HCT116 (cell line): ENCODE measurements at regions not wholly inside any gene's neighbourhood (a gene's known extent, or its start where the extent isn't known, plus 50 kb on each side); places are given as distances from the start of the nearest gene placed in this dataset.

Experiments
- ATAC-seq: fragments of 200-7000 bp; cut with Tn5 transposase; 2 replicates; pipeline ENCODE4 v1.9.1; 2020; ENCODE audit warnings: mild to moderate bottlenecking, moderate library complexity
- BruUV-seq: library from RNA; stranded (reverse); fragments of 400-500 nt; replicated peaks from 2 replicates; lab custom pipeline; 2021; lab: Mats Ljungman, UMichigan
- CTCF ChIA-PET: fragments of 300-600 bp; sonication (Branson Sonifier 250); formaldehyde crosslinking; loops from one replicate; lab custom pipeline; 2021; ENCODE audit warnings: antibody characterized with exemption; lab: Charles Lee
- POLR2A ChIA-PET: fragments of 300-600, 350-600 bp; sonication (Branson Sonifier 250); formaldehyde crosslinking; loops from one replicate; lab custom pipeline; 2021; ENCODE audit warnings: antibody characterized with exemption; lab: Charles Lee
- RAD21 ChIA-PET, 2 experiments: fragments of 300-600 bp; sonication (Branson Sonifier 250); formaldehyde crosslinking; loops; one replicate each; lab custom pipeline; 2023; ENCODE audit warnings: low total read pairs in 2 of 2; ENCODE audit not compliant: uncharacterized antibody in 2 of 2, unreplicated experiment in 2 of 2, low non-redundant PET in 1 of 2; lab: Charles Lee
- DNase-seq: peaks from one replicate; pipeline ENCODE4 v3.0.0-alpha.2; 2010; ENCODE audit warnings: low read depth, low spot score
- H2AFZ ChIP-seq: fragments of 200-600 bp; shearing (Covaris generic), sonication (generic); 2 replicates; pipeline ENCODE4 v1.6.1; 2017; ENCODE audit warnings: low read depth, mixed run types, mixed read lengths, antibody characterized with exemption, low read length; ENCODE audit not compliant: poor library complexity, severe bottlenecking
- H3K27ac ChIP-seq: 2 replicates; pipeline ENCODE4 v1.5.1; 2012; ENCODE audit warnings: low read depth, low read length
- H3K27me3 ChIP-seq: fragments of 200-600 bp; sonication (generic); 2 replicates; pipeline ENCODE4 v1.6.1; 2016; ENCODE audit warnings: mixed run types, low read length, mixed read lengths; ENCODE audit not compliant: insufficient read depth
- H3K36me3 ChIP-seq, 2 experiments: fragments of 200-500 bp in 1 of 2; fragments of 200-600 bp in 1 of 2; sonication (Bioruptor generic) in 1 of 2; sonication (generic) in 1 of 2; 2 replicates each; pipeline versions ENCODE4 v1.5.1 to v1.6.1; 2014 to 2016; ENCODE audit warnings: low read length in 2 of 2, inconsistent platforms in 1 of 2, mixed read lengths in 1 of 2, mixed run types in 1 of 2; ENCODE audit not compliant: insufficient read depth in 2 of 2, control insufficient read depth in 1 of 2
- H3K4me1 ChIP-seq, 2 experiments: fragments of 200-600 bp in 1 of 2; sonication (generic) in 1 of 2; 2 replicates each; pipeline versions ENCODE4 v1.5.1 to v1.6.1; 2012 to 2017; ENCODE audit warnings: low read length in 2 of 2, inconsistent platforms in 1 of 2, mild to moderate bottlenecking in 1 of 2, mixed read lengths in 1 of 2, mixed run types in 1 of 2, moderate library complexity in 1 of 2; ENCODE audit not compliant: insufficient read depth in 2 of 2, control insufficient read depth in 1 of 2
- H3K4me2 ChIP-seq: fragments of 200-600 bp; sonication (generic); 2 replicates; pipeline ENCODE4 v1.6.1; 2017; ENCODE audit warnings: mixed run types, low read length, mixed read lengths
- H3K4me3 ChIP-seq, 2 experiments: fragments of 200-600 bp in 1 of 2; sonication (generic) in 1 of 2; replicated peaks in 1 of 2; 2 replicates each; pipeline ENCODE4 v1.5.1; 2011 to 2016; ENCODE audit warnings: low read length in 2 of 2, control low read depth in 1 of 2, low read depth in 1 of 2, mild to moderate bottlenecking in 1 of 2, mixed read lengths in 1 of 2, mixed run types in 1 of 2
- H3K79me2 ChIP-seq: fragments of 200-600 bp; sonication (generic); 2 replicates; pipeline ENCODE4 v1.6.1; 2017; ENCODE audit warnings: mild to moderate bottlenecking, mixed run types, low read length, moderate library complexity, mixed read lengths; ENCODE audit not compliant: insufficient read depth
- H3K9ac ChIP-seq: fragments of 200-600 bp; sonication (generic); 2 replicates; pipeline ENCODE4 v1.6.1; 2016; ENCODE audit warnings: low read length, mixed read lengths
- H3K9me2 ChIP-seq: fragments of 200-600 bp; sonication (generic), shearing (Covaris generic); 2 replicates; pipeline ENCODE4 v1.6.1; 2017; ENCODE audit warnings: mixed run types, mild to moderate bottlenecking, moderate library complexity; ENCODE audit not compliant: insufficient read depth
- H3K9me3 ChIP-seq, 2 experiments: fragments of 200-500 bp in 1 of 2; fragments of 200-600 bp in 1 of 2; sonication (Bioruptor generic) in 1 of 2; sonication (generic) in 1 of 2; 2 replicates each; pipeline ENCODE4 v1.6.1; 2014 to 2017; ENCODE audit warnings: low read length in 2 of 2, mixed read lengths in 2 of 2, inconsistent platforms in 1 of 2, low read depth in 1 of 2, mild to moderate bottlenecking in 1 of 2, mixed run types in 1 of 2, moderate library complexity in 1 of 2; ENCODE audit not compliant: control insufficient read depth in 1 of 2, insufficient read depth in 1 of 2
- H4K20me1 ChIP-seq: fragments of 200-600 bp; sonication (generic), shearing (Covaris generic); 2 replicates; pipeline ENCODE4 v1.6.1; 2017; ENCODE audit warnings: mixed run types, mild to moderate bottlenecking, moderate library complexity; ENCODE audit not compliant: insufficient read depth
- CBX3 ChIP-seq: IDR thresholded peaks from 2 replicates; pipeline ENCODE4 v1.6.1; 2012; ENCODE audit warnings: low read depth
- ELF1 ChIP-seq: IDR thresholded peaks from 2 replicates; pipeline ENCODE4 v1.6.1; 2012; ENCODE audit warnings: low read depth, borderline replicate concordance
- EZH2 ChIP-seq: fragments of 200-600 bp; sonication (generic); IDR thresholded peaks from 2 replicates; pipeline ENCODE4 v1.6.1; 2017; ENCODE audit warnings: antibody characterized with exemption, mixed run types
- EZH2phosphoT487 ChIP-seq: fragments of 200-600 bp; IDR thresholded peaks from 2 replicates; pipeline ENCODE4 v1.6.1; 2018; ENCODE audit warnings: antibody characterized with exemption, borderline replicate concordance
- FOSL1 ChIP-seq: IDR thresholded peaks from 2 replicates; pipeline ENCODE4 v1.6.1; 2012; ENCODE audit warnings: low read depth
- JUND ChIP-seq: IDR thresholded peaks from 2 replicates; pipeline ENCODE4 v1.6.1; 2012
- POLR2A ChIP-seq: IDR thresholded peaks from 2 replicates; pipeline ENCODE4 v1.7.0; 2011; ENCODE audit warnings: borderline replicate concordance; ENCODE audit not compliant: insufficient read depth, insufficient read length; ENCODE audit errors: extremely low read depth
- RAD21 ChIP-seq: IDR thresholded peaks from 2 replicates; pipeline ENCODE4 v1.6.1; 2012; ENCODE audit warnings: low read depth, mild to moderate bottlenecking
- SIN3A ChIP-seq: IDR thresholded peaks from 2 replicates; pipeline ENCODE4 v1.6.1; 2012; ENCODE audit warnings: low read depth
- SP1 ChIP-seq: IDR thresholded peaks from 2 replicates; pipeline ENCODE4 v1.6.1; 2012; ENCODE audit warnings: low read depth
- TCF7L2 ChIP-seq: IDR thresholded peaks from 2 replicates; pipeline ENCODE4 v1.7.0; 2011; ENCODE audit warnings: borderline replicate concordance, inconsistent platforms; ENCODE audit not compliant: insufficient read depth, insufficient read length; ENCODE audit errors: extremely low read depth
- ZFX ChIP-seq: fragments of 450-650 bp; IDR thresholded peaks from 2 replicates; pipeline ENCODE4 v1.6.1; 2017
- ZNF274 ChIP-seq: fragments of 200-500 bp; sonication (Bioruptor generic); IDR thresholded peaks from 2 replicates; pipeline ENCODE4 v1.6.1; 2014; ENCODE audit warnings: mild to moderate bottlenecking, low read depth, low read length, inconsistent platforms
- intact Hi-C: fragments of 100-400 bp; cut with micrococcal nuclease; formaldehyde crosslinking; loops from 2 replicates; pipeline ENCODE4 v1.10.0; 2022
- TF ChIP-seq, protein P1 (sequence below): IDR thresholded peaks from 2 replicates; pipeline ENCODE4 v1.6.1; 2012
- TF ChIP-seq, protein P2 (sequence below): IDR thresholded peaks from 2 replicates; pipeline ENCODE4 v1.6.1; 2012; ENCODE audit warnings: low read depth

DNA sequence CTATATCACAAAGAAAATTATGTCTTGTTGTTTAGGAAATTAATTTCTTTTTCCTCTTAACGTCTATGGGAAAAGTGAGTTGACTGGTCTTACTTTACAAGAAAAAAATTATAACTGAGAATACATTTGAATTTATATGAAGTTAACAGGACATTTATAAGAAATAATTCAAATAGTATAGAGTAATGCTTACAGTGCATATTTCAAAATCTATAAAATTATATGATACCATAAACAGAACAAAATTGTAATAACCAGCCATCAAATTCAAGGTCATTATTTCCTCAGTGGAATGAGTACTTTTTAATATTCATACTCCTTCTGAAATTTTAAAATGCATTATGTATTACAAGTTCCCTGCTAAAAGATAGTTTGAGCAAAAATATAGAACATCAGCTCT lies 884.5 kb downstream of the TECRL start:
- RAD21 ChIA-PET = no interaction called here
- DNase-seq (no peak), ATAC-seq (no peak)
- Histone ChIP-seq H3K36me3 (no peaks in the 10 kb centered on the region), H3K79me2 (no peaks in the 10 kb centered on the region), H4K20me1 (no peaks in the 10 kb centered on the region), H3K4me3 (no peak overlapping the region), H3K27ac (no peak overlapping the region), H3K4me1 (no peaks in the 10 kb centered on the region), H2AFZ (no peak overlapping the region), H3K9ac (no peak overlapping the region), H3K9me3 (peaks cover 8 to 16% of the 10 kb centered on the region in 2 experiments; a peak in 2 of 4 replicates), H3K27me3 (no peaks in the 10 kb centered on the region), H3K9me2 (no peaks in the 10 kb centered on the region), H3K4me2 (no peak overlapping the region)
- intact Hi-C loops = no loop called here
- BruUV-seq = no TSS peak
- POLR2A ChIA-PET = no interaction called here
- CTCF ChIA-PET = no interaction called here
- no peak for TF ChIP-seq EZH2phosphoT487
- TF ChIP-seq, protein P1, sequence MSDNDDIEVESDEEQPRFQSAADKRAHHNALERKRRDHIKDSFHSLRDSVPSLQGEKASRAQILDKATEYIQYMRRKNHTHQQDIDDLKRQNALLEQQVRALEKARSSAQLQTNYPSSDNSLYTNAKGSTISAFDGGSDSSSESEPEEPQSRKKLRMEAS = no peak
- no peak for TF ChIP-seq SIN3A
- TF ChIP-seq ZFX = no peak
- no peak for TF ChIP-seq SP1
- no peak for TF ChIP-seq FOSL1
- TF ChIP-seq ELF1 = no peak

DNA sequence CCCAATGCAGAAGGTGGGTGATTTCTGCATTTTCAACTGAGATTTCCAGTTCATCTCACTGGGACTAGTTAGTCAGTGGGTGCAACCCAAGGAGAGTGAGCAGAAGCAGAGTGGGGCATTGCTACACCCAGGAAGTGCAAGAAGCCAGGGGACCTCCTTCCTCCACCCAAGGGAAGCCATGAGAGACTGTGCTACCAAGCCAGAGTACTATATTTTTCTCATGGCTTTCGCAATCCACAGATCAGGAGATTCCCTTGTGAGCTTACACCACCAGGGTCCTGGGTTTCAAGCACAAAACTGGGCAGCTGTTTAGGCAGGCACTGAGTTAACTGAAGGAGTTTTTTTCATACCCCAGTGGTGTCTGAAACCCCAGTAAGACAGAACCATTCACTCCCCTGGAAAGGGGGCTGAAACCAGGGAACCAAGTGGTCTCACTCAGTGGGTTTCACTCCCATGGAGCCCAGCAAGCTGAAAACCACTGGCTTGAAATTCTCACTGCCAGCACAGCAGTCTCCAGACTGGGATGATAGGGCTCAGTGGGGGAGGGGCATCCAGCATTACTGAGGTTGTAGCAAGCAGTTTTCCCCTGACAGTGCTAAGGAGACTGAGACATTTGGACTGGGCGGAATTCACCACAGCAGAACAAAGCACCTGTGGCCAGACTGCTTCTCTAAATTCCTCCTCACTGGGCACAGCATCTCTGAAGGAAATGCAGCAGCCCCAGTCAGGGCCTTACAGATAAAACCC lies 903.4 kb downstream of the TECRL start:
- intact Hi-C loops = no loop called here
- TF ChIP-seq CBX3 (no peak), EZH2phosphoT487 (no peak), ZNF274 (no peak), SP1 (no peak), TCF7L2 (no peak), POLR2A (no peak), ELF1 (no peak), ZFX (no peak), EZH2 (no peak), FOSL1 (no peak), RAD21 (no peak), JUND (no peak)
- TF ChIP-seq, protein P2, sequence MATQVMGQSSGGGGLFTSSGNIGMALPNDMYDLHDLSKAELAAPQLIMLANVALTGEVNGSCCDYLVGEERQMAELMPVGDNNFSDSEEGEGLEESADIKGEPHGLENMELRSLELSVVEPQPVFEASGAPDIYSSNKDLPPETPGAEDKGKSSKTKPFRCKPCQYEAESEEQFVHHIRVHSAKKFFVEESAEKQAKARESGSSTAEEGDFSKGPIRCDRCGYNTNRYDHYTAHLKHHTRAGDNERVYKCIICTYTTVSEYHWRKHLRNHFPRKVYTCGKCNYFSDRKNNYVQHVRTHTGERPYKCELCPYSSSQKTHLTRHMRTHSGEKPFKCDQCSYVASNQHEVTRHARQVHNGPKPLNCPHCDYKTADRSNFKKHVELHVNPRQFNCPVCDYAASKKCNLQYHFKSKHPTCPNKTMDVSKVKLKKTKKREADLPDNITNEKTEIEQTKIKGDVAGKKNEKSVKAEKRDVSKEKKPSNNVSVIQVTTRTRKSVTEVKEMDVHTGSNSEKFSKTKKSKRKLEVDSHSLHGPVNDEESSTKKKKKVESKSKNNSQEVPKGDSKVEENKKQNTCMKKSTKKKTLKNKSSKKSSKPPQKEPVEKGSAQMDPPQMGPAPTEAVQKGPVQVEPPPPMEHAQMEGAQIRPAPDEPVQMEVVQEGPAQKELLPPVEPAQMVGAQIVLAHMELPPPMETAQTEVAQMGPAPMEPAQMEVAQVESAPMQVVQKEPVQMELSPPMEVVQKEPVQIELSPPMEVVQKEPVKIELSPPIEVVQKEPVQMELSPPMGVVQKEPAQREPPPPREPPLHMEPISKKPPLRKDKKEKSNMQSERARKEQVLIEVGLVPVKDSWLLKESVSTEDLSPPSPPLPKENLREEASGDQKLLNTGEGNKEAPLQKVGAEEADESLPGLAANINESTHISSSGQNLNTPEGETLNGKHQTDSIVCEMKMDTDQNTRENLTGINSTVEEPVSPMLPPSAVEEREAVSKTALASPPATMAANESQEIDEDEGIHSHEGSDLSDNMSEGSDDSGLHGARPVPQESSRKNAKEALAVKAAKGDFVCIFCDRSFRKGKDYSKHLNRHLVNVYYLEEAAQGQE = no peak
- TF ChIP-seq, protein P1 = no peak

More for the DNA sequence above, 903.4 kb downstream of the TECRL start:
- no TSS peak for BruUV-seq
- RAD21 ChIA-PET = no interaction called here
- POLR2A ChIA-PET = no interaction called here
- CTCF ChIA-PET = no interaction called here
- no peaks in the 10 kb centered on the region for H3K9me2 ChIP-seq
- no peak overlapping the region for H2AFZ ChIP-seq
- no peak overlapping the region for H3K27ac ChIP-seq
- no peaks in the 10 kb centered on the region for H3K79me2 ChIP-seq
- no peaks in the 10 kb centered on the region for H3K4me1 ChIP-seq
- DNase-seq (no peak), ATAC-seq (no peak)
- no peaks in the 10 kb centered on the region for H3K36me3 ChIP-seq
- no peaks in the 10 kb centered on the region for H3K27me3 ChIP-seq
- peaks cover 0 to 14% of the 10 kb centered on the region in 2 experiments; a peak in 2 of 4 replicates for H3K9me3 ChIP-seq
- H3K4me2 ChIP-seq = no peak overlapping the region
- H4K20me1 ChIP-seq = no peaks in the 10 kb centered on the region
- H3K4me3 ChIP-seq = no peak overlapping the region
- H3K9ac ChIP-seq = no peak overlapping the region
